Mesodermal cell (in vitro differentiated cells): ENCODE measurements at regions not wholly inside any gene's neighbourhood (a gene's known extent, or its start where the extent isn't known, plus 50 kb on each side); places are given as distances from the start of the nearest gene placed in this dataset.
"Not testable (repeated sequence)": the region's sequence is repeated elsewhere in the genome, so short reads cannot be mapped to it uniquely, and the experiment has no call there.

Experiments used
- H3K27ac ChIP-seq: 2 replicates; pipeline ENCODE4 v1.7.0; 2013; ENCODE audit warnings: mild to moderate bottlenecking, low read depth, low read length, moderate library complexity; ENCODE audit not compliant: severe bottlenecking
- H3K36me3 ChIP-seq: 2 replicates; pipeline ENCODE4 v1.7.1; 2013; ENCODE audit warnings: mild to moderate bottlenecking, low read length, moderate library complexity; ENCODE audit not compliant: control insufficient read depth, insufficient read depth
- H3K4me1 ChIP-seq: one replicate; pipeline ENCODE4 v1.7.1; 2013; ENCODE audit warnings: mild to moderate bottlenecking, low read length; ENCODE audit not compliant: insufficient read depth, control insufficient read depth, poor library complexity, severe bottlenecking
- H3K4me3 ChIP-seq: 2 replicates; pipeline ENCODE4 v1.7.0; 2013; ENCODE audit warnings: low read length, control low read depth, mild to moderate bottlenecking; ENCODE audit not compliant: insufficient read depth, poor library complexity, severe bottlenecking; ENCODE audit errors: extremely low read depth
- H3K9me3 ChIP-seq: 2 replicates; pipeline ENCODE4 v1.7.1; 2013; ENCODE audit warnings: mild to moderate bottlenecking, low read length, moderate library complexity; ENCODE audit not compliant: control insufficient read depth
- WGBS, 2 experiments: methylation state at CpG; one replicate each; pipeline ENCODE4 v1.1.5; 2013; ENCODE audit warnings: missing lambda C conversion rate in 2 of 2; ENCODE audit not compliant: insufficient coverage in 2 of 2; 5-methylcytosine and 5-hydroxymethylcytosine counted together

- peaks cover 7% of the 10 kb centered on the region for H3K4me1 ChIP-seq
- H3K9me3 ChIP-seq: no peaks in the 10 kb centered on the region
- WGBS, 2 experiments: no CpG with 5 or more reads among the region's 3 CpGs
- H3K27ac ChIP-seq: no peak overlapping the region
- H3K4me3 ChIP-seq: no peak overlapping the region
- H3K36me3 ChIP-seq: no peaks in the 10 kb centered on the region
Observed at GRCh38 chrX:53883196-53883595, 161.1 kb downstream of the PHF8 start.

GRCh38 chrX:53882331-53882730, 161.9 kb downstream of the PHF8 start:
- Histone ChIP-seq H3K36me3 (no peaks in the 10 kb centered on the region), H3K4me3 (no peak overlapping the region), H3K4me1 (peaks cover 7% of the 10 kb centered on the region), H3K27ac (peak overlapping the region; percentile 82), H3K9me3 (no peaks in the 10 kb centered on the region)
- 39 to 68% methylated on average over 4 of the region's 6 CpGs for WGBS, 2 experiments

- H3K4me1 ChIP-seq, H3K4me3 ChIP-seq, H3K27ac ChIP-seq, H3K36me3 ChIP-seq, H3K9me3 ChIP-seq: not testable (repeated sequence)
- WGBS, 2 experiments: 75 to 100% methylated on average over 1 of the region's 2 CpGs
Observed at GRCh38 chrX:53880786-53881185, 163.5 kb downstream of the PHF8 start.

GRCh38 chrX:53859890-53860289, 173.4 kb upstream of the HUWE1 start:
- H3K4me3 ChIP-seq: no peak overlapping the region
- WGBS, 2 experiments: no CpG with 5 or more reads among the region's 4 CpGs
- H3K9me3 ChIP-seq: no peaks in the 10 kb centered on the region
- no peak overlapping the region for H3K27ac ChIP-seq
- H3K36me3 ChIP-seq: no peaks in the 10 kb centered on the region
- no peaks in the 10 kb centered on the region for H3K4me1 ChIP-seq

- H3K36me3 ChIP-seq: no peaks in the 10 kb centered on the region
- 0 to 40% methylated on average over 1 of the region's 8 CpGs for WGBS, 2 experiments
- H3K9me3 ChIP-seq: no peaks in the 10 kb centered on the region
- no peak overlapping the region for H3K27ac ChIP-seq
- no peak overlapping the region for H3K4me3 ChIP-seq
- H3K4me1 ChIP-seq: no peaks in the 10 kb centered on the region
Observed at GRCh38 chrX:53831662-53832635, 145.4 kb upstream of the HUWE1 start.

GRCh38 chrX:53824686-53825085, 138.2 kb upstream of the HUWE1 start:
- 81 to 92% methylated on average over 2 of the region's 2 CpGs for WGBS, 2 experiments
- Histone ChIP-seq H3K4me1 (no peaks in the 10 kb centered on the region), H3K36me3 (no peaks in the 10 kb centered on the region), H3K27ac (no peak overlapping the region), H3K4me3 (no peak overlapping the region), H3K9me3 (no peaks in the 10 kb centered on the region)

- not testable (repeated sequence) for H3K9me3 ChIP-seq, H3K27ac ChIP-seq, H3K4me3 ChIP-seq, H3K36me3 ChIP-seq, H3K4me1 ChIP-seq
- WGBS, 2 experiments: no CpG with 5 or more reads among the region's 1 CpG
Observed at GRCh38 chrX:53818115-53818514, 131.6 kb upstream of the HUWE1 start.

GRCh38 chrX:53817548-53817947, 131.0 kb upstream of the HUWE1 start:
- WGBS, 2 experiments: no CpG with 5 or more reads among the region's 3 CpGs
- Histone ChIP-seq H3K9me3 (no peaks in the 10 kb centered on the region), H3K4me3 (no peak overlapping the region), H3K4me1 (no peaks in the 10 kb centered on the region), H3K27ac (no peak overlapping the region), H3K36me3 (no peaks in the 10 kb centered on the region)

GRCh38 chrX:53813670-53814440, 127.3 kb upstream of the HUWE1 start:
- no peak overlapping the region for H3K27ac ChIP-seq
- 71% methylated on average over 4 of the region's 15 CpGs for WGBS, 2 experiments
- H3K4me1 ChIP-seq: no peaks in the 10 kb centered on the region
- no peaks in the 10 kb centered on the region for H3K9me3 ChIP-seq
- H3K36me3 ChIP-seq: no peaks in the 10 kb centered on the region
- no peak overlapping the region for H3K4me3 ChIP-seq

- no peaks in the 10 kb centered on the region for H3K4me1 ChIP-seq
- no peaks in the 10 kb centered on the region for H3K9me3 ChIP-seq
- no peak overlapping the region for H3K4me3 ChIP-seq
- H3K36me3 ChIP-seq: no peaks in the 10 kb centered on the region
- no peak overlapping the region for H3K27ac ChIP-seq
- no CpG with 5 or more reads among the region's 3 CpGs for WGBS, 2 experiments
Observed at GRCh38 chrX:53798281-53798680, 111.8 kb upstream of the HUWE1 start.

- no peak overlapping the region for H3K4me3 ChIP-seq
- no peak overlapping the region for H3K27ac ChIP-seq
- no peaks in the 10 kb centered on the region for H3K9me3 ChIP-seq
- H3K36me3 ChIP-seq: no peaks in the 10 kb centered on the region
- WGBS, 2 experiments: no CpG with 5 or more reads among the region's 2 CpGs
- H3K4me1 ChIP-seq: no peaks in the 10 kb centered on the region
Observed at GRCh38 chrX:53795576-53795975, 109.1 kb upstream of the HUWE1 start.
